Ovary (tissue), 7 donors: ENCODE measurements at regions not wholly inside any gene's neighbourhood (a gene's known extent, or its start where the extent isn't known, plus 50 kb on each side); places are given as distances from the start of the nearest gene placed in this dataset.

Experiments
- DNase-seq, 5 donors: peaks; one replicate each; pipeline ENCODE4 v3.0.0-alpha.2; 2019 to 2020
- H3K27ac ChIP-seq, 2 donors: fragments of 200-600 bp; one replicate each; pipeline versions ENCODE4 v1.5.1 to v1.8.0; 2019 to 2022
- H3K27me3 ChIP-seq: fragments of 200-600 bp; one replicate; pipeline ENCODE4 v1.8.0; 2022
- H3K36me3 ChIP-seq: fragments of 200-600 bp; sonication (generic); one replicate; pipeline ENCODE4 v1.5.1; 2019
- H3K4me1 ChIP-seq: one replicate; pipeline ENCODE4 v1.8.1; 2013; ENCODE audit warnings: mild to moderate bottlenecking, moderate library complexity; ENCODE audit not compliant: insufficient read depth
- H3K4me3 ChIP-seq: fragments of 200-600 bp; sonication (generic); one replicate; pipeline ENCODE4 v1.5.1; 2017
- H3K9me3 ChIP-seq, 2 donors: fragments of 200-600 bp in 1 of 2; sonication (generic) in 1 of 2; one replicate each; pipeline versions ENCODE4 v1.5.1 to v1.8.1; 2013 to 2019; ENCODE audit warnings: mild to moderate bottlenecking in 1 of 2, moderate library complexity in 1 of 2
- EP300 ChIP-seq: sonication (generic); formaldehyde crosslinking; IDR thresholded peaks from one replicate; pipeline ENCODE4 v1.6.1; 2017; ENCODE audit warnings: antibody characterized with exemption
- POLR2A ChIP-seq: fragments of 450-650 bp; IDR thresholded peaks from one replicate; pipeline ENCODE4 v1.6.1; 2017; ENCODE audit warnings: antibody characterized with exemption, mild to moderate bottlenecking, moderate library complexity
- WGBS, 3 donors: extraction: QIAGEN DNeasy Blood & Tissue Kit in 1 of 3; methylation state at CpG; one replicate each; pipeline versions ENCODE4 v1.1.5 to v1.1.7; 2013 to 2017; 5-methylcytosine and 5-hydroxymethylcytosine counted together
- intact Hi-C, 4 donors: fragments of 100-400 bp; cut with DNase I; formaldehyde crosslinking; loops; one replicate each; pipeline versions ENCODE4 v1.11.0 to v1.15.1; 2022 to 2023
- TF ChIP-seq, protein P1 (sequence below), 3 donors: fragments of 450-650 bp in 2 of 3; fragments of 200-600 bp in 1 of 3; IDR thresholded peaks; one replicate each; pipeline versions ENCODE4 v1.5.1 to v1.8.0; 2016 to 2022; ENCODE audit warnings: antibody characterized with exemption in 3 of 3, mild to moderate bottlenecking in 1 of 3
- donor health status: DM: no; HTN: no; CAD: no; lungs with moderate emphysema.
- donor health status: DM: no; HTN: no; CAD: no.
- donor health status: Bipolar disorder and iron deficiency.
- donor health status: DM: no; HTN: no; CAD: no.
- donor health status: DM: yes; HTN: yes; CAD: no.

DNA sequence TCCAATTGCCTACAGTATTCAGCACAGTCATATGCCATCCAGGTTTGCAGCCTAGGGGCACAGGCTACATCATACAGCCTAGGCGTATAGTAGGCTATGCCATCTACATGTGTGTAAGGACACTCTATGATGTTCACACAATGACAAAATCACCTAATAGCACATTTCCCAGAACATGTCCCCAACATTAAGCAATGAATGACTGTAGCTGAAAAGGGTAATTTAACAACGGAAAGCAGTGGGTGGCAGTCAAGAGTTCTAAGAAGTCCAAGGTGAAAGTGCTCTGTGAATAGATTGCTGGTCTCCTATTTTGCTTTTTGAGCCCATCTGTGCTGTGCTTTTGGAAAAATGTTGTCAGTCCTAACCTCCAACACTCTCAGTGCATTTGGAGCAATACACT lies 162.6 kb downstream of the KLF6 start:
- TF ChIP-seq POLR2A (no peak), EP300 (no peak)
- TF ChIP-seq, protein P1, sequence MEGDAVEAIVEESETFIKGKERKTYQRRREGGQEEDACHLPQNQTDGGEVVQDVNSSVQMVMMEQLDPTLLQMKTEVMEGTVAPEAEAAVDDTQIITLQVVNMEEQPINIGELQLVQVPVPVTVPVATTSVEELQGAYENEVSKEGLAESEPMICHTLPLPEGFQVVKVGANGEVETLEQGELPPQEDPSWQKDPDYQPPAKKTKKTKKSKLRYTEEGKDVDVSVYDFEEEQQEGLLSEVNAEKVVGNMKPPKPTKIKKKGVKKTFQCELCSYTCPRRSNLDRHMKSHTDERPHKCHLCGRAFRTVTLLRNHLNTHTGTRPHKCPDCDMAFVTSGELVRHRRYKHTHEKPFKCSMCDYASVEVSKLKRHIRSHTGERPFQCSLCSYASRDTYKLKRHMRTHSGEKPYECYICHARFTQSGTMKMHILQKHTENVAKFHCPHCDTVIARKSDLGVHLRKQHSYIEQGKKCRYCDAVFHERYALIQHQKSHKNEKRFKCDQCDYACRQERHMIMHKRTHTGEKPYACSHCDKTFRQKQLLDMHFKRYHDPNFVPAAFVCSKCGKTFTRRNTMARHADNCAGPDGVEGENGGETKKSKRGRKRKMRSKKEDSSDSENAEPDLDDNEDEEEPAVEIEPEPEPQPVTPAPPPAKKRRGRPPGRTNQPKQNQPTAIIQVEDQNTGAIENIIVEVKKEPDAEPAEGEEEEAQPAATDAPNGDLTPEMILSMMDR (IDR thresholded peaks at IDR 0.05) = no peak
- H3K4me1 ChIP-seq = peaks cover 2% of the 10 kb centered on the region
- WGBS, 3 donors = 93 to 94% (median 94%) methylated on average over 2 of the region's 2 CpGs
- intact Hi-C loops = no loop called here
- no peak overlapping the region for H3K27ac ChIP-seq
- no peaks in the 10 kb centered on the region for H3K36me3 ChIP-seq
- no peaks in the 10 kb centered on the region for H3K27me3 ChIP-seq
- H3K9me3 ChIP-seq = no peaks in the 10 kb centered on the region
- H3K4me3 ChIP-seq = no peak overlapping the region
- no peak for DNase-seq

DNA sequence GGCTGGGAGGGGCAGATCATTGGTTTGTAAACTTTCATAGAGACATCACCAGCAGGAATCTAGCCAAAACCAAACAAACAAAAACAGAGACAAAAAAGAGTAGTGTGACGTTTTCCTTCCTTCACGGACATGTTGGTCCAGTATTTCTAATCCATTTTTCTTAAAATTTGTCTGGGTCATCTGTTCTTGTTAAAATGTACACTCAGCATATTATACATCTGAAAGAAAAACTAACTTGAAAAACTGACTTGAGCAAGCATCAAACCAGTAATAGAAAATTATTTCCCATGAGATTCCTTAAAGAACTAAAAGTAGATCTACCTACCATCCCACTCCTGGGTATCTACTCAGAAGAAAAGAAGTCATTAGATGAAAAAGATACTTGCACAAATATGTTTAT lies 164.2 kb downstream of the KLF6 start:
- intact Hi-C loops = no loop called here

DNA sequence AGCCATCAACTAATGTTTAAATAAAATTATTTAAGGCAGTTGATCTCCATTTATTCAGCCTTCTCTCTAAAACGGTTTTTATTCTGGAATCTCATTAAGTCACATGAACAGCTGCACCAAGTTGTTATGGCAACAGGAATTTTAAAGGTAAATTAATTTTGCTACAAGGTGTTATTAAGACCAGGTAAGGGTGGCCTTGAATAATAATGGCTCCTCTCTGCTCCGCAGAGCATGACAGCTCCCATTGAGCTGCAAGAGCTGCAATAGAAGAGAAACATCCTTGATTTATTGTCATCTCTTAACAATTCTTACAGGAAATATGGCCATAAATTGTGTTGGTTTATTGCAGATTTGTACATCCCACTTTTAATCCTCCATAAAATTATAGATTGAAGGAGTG lies 165.8 kb downstream of the KLF6 start:
- H3K4me3 ChIP-seq = no peak overlapping the region
- intact Hi-C loops = no loop called here
- no peaks in the 10 kb centered on the region for H3K9me3 ChIP-seq
- TF ChIP-seq, protein P1 (IDR thresholded peaks at IDR 0.05) = no peak
- TF ChIP-seq EP300 (no peak), POLR2A (no peak)
- H3K27ac ChIP-seq = no peak overlapping the region
- no peaks in the 10 kb centered on the region for H3K36me3 ChIP-seq
- peaks cover 2% of the 10 kb centered on the region for H3K4me1 ChIP-seq
- DNase-seq = no peak
- 58 to 65% (median 61%) methylated on average over 2 of the region's 2 CpGs for WGBS, 3 donors
- H3K27me3 ChIP-seq = no peaks in the 10 kb centered on the region

More for the DNA sequence above, 164.2 kb downstream of the KLF6 start:
- H3K9me3 ChIP-seq = no peaks in the 10 kb centered on the region
- H3K36me3 ChIP-seq = no peaks in the 10 kb centered on the region
- H3K27me3 ChIP-seq = no peaks in the 10 kb centered on the region
- no peak overlapping the region for H3K4me3 ChIP-seq
- WGBS, 3 donors = 72 to 84% (median 80%) methylated on average over 2 of the region's 2 CpGs
- TF ChIP-seq EP300 (no peak), POLR2A (no peak)
- TF ChIP-seq, protein P1 (IDR thresholded peaks at IDR 0.05) = no peak
- peaks cover 2% of the 10 kb centered on the region for H3K4me1 ChIP-seq
- H3K27ac ChIP-seq = no peak overlapping the region
- DNase-seq = no peak

GRCh38 chr10:3616880-3617279 lies 168.1 kb downstream of the KLF6 start:
- no peaks in the 10 kb centered on the region for H3K9me3 ChIP-seq
- H3K27me3 ChIP-seq = no peaks in the 10 kb centered on the region
- no peak overlapping the region for H3K4me3 ChIP-seq
- no peaks in the 10 kb centered on the region for H3K4me1 ChIP-seq
- no peak for DNase-seq
- intact Hi-C loops = no loop called here
- H3K27ac ChIP-seq = no peak overlapping the region
- TF ChIP-seq, protein P1 (IDR thresholded peaks at IDR 0.05) = no peak
- no peak for TF ChIP-seq EP300
- TF ChIP-seq POLR2A = no peak
- H3K36me3 ChIP-seq = no peaks in the 10 kb centered on the region

DNA sequence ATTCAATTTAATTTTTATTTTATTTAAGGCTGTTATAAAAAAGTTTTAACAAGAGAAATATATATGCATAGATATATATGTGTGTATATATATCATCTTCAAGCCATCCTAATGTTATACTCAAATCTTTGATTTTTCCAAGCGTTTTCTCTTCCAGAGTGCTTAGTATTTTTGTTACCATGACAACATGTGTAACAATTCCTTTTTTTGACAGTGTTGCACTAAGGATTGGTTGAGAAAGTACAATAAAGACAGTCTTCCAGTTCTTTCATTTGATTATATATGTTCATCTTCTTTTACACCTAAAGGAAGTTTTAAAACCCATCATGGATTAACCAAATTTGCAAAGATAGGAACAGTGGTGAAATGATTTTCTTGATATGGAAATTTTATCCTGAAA lies 171.7 kb downstream of the KLF6 start:
- WGBS, 3 donors = 49 to 64% (median 61%) methylated on average over 1 of the region's 1 CpG
- TF ChIP-seq POLR2A = no peak
- TF ChIP-seq, protein P1 (IDR thresholded peaks at IDR 0.05) = no peak
- TF ChIP-seq EP300 = no peak
- Histone ChIP-seq H3K27me3 (no peaks in the 10 kb centered on the region), H3K9me3 (no peaks in the 10 kb centered on the region), H3K4me1 (no peaks in the 10 kb centered on the region), H3K27ac (no peak overlapping the region), H3K36me3 (no peaks in the 10 kb centered on the region), H3K4me3 (no peak overlapping the region)
- intact Hi-C loops = no loop called here
- no peak for DNase-seq
